Stimulated activated CD8-positive, alpha-beta memory T cell treated with anti-CD3 and anti-CD28 coated beads, Interleukin-12 subunit alpha, Interleukin-12 subunit beta, amount 100 ng/mL, for 1 hour (primary cell): ENCODE measurements at regions not wholly inside any gene's neighbourhood (a gene's known extent, or its start where the extent isn't known, plus 50 kb on each side); places are given as distances from the start of the nearest gene placed in this dataset.
A peak's percentile ranks its signal among the peaks of the same experiment; 100 is the strongest.
"Not testable (repeated sequence)": the region's sequence is repeated elsewhere in the genome, so short reads cannot be mapped to it uniquely, and the experiment has no call there.

Experiments used
- DNase-seq: peaks from one replicate; pipeline ENCODE4 v3.0.0-alpha.2; 2020; ENCODE audit warnings: low read depth

GRCh38 chr12:131619736-131620506 lies 91.0 kb upstream of the SFSWAP start:
- no peak for DNase-seq

DNA sequence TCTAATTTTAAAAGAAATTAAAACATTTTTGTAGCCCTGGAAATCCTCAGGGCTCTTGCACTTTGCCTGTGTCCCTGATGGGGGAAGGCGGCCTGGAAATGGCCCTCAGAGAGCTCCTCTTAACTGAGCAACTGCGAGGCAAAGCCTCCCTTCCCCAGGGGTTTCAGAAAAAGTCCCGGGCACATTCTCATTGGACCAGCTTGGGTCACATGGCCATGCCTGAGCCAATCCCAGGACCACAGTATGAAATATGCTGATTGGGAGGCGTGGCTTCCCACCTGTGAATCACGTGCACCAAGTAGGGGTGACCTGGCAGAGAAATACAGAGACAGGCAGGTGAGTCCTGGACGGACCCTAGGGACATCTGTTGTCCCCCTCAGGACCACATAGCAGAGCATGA lies 90.4 kb upstream of the SFSWAP start:
- DNase-seq, result no peak

DNA sequence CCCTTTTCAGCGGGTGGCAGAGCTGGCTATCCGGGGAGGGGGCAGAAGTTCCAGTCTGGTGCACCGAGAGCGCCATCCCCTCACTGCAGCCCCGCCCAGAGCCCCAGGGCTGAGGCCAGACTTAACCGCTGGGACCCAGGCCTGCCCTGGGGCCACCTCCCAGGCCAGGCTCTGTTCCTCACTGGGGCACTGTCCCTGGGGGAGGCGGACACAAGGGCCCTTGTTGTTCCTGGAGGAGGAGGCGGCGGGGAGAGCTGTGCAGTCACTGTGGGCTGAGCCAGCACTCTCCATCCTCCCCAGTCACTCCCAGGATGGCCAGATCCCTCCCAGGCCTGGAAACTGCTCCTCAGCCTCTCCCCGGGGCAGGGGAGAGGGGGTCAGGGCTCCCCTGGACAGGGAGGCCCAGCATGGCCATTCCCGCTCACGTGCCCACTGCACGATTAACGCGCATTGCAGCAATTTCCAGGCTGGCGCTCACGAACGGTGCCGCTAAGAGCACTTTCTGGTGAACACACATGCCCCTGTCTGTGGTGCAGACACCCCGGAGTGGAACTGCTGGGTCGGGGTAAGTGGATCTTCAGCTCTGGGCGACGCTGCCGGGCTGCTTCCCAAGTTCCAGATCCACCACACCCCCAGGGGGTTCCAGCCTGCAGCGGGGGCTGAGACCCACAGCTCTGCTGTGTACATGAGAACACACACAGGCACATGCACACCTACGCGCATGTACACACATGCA lies 89.8 kb upstream of the SFSWAP start:
- DNase-seq, result no peak

DNA sequence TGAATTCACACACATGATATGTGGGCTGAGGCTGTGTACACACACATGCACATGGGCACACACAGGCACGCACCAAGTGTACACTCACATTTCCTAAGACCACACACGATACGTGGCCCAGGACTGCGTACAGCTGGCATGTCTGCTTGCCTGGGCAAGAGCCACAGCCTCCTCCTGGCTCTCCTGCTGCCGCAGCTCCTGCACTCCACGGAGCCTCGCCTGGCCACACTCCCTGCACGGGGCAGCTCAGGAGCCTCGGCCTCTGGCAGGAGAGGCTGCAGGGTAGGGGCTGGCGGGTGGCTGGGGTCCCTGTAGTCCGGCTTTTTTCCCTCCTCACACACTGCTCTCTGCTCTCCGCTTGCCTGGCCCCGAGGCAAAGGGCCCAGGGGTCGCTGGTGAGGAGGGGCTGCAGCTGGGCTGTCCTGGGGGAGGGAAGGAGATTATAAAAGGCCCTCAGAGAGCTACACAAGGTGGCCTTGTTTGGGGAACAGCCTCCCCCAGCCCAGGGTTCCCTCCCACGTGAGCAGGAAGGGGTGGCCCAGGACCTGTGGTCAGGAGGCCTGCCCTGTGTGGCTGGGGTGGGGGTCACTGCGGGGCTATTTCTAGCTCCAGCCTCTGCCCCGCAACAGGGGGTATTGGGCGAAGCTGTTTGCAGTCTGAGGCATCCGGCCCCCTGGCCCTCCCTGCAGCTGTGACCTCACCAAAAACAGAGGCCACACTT lies 89.0 kb upstream of the SFSWAP start:
- DNase-seq, result no peak

DNA sequence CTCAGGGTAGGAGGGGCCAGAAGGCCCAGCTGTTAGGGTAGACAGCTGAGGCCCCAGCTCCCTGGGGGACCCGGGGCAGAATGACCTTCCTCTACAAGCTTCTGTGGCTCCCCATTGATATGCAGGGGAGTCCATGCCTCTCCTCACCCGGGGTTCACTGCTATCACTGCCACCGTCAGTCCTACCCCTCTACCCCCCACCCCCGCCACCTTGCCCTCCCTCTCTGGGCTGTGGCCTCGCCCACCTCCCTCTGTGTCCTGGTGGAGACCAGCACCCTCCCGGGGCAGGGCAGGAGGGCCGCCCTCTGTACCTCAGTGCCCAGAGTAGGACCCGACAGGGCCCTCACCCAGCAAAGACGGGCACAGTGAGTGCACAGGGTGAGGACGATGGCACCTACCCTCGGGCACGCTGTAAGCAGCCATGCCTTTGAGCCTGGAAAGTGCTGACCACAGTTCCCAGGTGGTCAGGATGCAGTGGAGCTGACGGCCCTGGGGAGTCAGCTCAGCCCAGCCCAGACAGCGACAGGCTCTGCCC lies 88.4 kb upstream of the SFSWAP start:
- no peak for DNase-seq

DNA sequence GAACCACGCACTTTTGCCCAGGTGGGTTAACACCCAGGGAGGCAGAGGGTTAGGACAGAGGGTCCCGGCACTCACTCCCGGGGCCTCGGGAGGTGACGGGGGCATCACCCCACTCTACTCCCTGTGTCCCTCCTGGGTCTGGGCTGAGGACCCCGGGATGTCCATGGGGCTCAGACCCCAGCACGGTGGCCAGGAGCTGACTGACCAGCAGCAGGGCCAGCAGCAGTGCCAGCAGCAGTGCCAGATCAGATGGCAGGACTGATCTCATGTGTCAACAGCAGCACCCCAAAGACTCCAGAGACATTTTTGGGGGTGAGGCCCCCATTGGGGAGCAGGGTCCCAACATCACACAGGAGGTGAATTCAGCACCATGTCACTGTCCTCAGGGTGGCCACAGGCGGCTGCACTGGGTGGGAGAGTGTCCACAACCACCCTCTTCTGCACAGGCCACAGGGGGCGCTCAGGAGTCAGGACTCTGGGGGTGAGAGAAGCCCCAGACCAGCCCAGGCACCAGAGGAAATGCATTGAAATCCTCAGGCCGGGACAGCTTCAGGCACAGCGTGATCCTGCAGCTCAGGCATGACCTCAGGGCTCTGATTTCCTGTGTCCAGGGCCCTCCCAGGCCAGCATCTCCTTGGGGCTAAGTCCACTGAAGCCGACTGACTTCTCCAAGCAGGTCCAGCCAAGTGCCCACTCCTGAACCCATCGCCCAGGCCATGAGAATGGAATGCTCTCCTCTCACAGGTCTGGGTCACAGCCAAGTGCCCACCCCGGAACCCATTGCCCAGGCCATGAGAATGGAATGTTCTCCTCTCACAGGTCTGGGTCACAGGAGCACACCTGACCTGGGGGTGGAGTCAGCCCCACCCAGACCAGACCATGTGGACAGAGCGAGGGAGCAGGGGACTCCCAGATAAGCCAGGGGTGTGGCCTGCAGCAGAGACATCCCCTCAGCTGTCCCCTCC lies 87.2 kb upstream of the SFSWAP start:
- not testable (repeated sequence) for DNase-seq

GRCh38 chr12:131624369-131624739 lies 86.5 kb upstream of the SFSWAP start:
- not testable (repeated sequence) for DNase-seq

- DNase-seq, result not testable (repeated sequence)
Measured at GRCh38 chr12:131624756-131625501, 86.0 kb upstream of the SFSWAP start.

- DNase-seq, result not testable (repeated sequence)
Measured at GRCh38 chr12:131625966-131626722, 84.7 kb upstream of the SFSWAP start.

- peak; percentile 15 for DNase-seq
Measured at GRCh38 chr12:131627151-131628022, 83.5 kb upstream of the SFSWAP start.

GRCh38 chr12:131628023-131628740 lies 82.7 kb upstream of the SFSWAP start:
- no peak for DNase-seq

- DNase-seq, result no peak
Measured at GRCh38 chr12:131628766-131629448, 82.0 kb upstream of the SFSWAP start.

DNA sequence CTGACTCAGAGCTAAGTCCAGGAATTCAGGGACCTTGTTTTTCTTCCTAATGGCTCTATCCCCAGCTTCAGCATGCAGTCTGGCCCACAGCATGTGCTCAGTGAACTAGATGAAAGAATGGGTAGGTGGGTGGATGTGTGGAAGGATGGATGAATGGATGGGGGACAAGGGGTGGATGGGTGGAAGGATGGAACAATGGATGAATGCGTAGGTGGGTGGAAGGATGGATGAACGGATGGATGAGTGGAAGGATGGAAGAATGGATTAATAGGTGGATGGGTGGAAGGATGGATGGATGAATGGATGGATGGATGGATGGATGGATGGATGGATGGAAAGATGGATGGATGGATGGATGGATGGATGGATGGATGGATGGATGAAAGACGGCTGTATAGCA lies 79.7 kb upstream of the SFSWAP start:
- DNase-seq, result no peak

DNA sequence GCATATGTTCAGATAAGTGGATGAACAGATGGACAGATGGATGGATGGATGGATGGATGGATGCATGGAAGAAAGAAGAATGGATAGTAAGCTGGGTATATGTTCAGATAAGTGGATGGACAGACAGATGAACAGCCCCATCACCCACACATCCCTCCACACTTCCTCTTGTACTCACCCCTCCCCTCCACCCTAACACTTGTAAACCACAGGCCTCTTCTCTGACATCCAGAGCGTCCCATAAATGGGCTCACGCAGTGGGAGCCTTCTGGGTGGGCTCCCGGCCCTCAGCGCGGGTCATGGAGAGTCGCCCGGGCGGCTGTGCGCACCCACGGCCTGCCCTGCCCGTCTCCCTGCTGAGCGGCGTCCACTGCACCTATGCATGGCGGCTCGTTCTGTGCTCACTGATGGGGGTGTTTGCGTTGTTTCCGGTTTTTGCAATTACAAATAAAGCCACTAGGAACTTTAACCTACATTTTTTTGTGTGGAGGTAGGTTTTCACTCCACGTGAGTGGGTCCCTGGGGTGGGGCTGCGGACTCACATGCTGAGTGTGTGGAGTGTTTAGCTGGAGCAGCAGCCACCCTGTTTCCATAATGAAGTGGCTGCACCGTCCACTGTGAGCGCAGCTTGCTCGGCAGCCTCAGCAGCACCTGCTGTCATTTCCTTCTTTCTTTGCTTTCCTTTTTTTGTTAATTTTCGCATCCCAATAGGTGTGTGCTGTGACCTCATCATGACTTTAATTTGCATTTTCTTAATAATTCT lies 78.8 kb upstream of the SFSWAP start:
- not testable (repeated sequence) for DNase-seq

- not testable (repeated sequence) for DNase-seq
Measured at GRCh38 chr12:131632652-131633023, 78.3 kb upstream of the SFSWAP start.

DNA sequence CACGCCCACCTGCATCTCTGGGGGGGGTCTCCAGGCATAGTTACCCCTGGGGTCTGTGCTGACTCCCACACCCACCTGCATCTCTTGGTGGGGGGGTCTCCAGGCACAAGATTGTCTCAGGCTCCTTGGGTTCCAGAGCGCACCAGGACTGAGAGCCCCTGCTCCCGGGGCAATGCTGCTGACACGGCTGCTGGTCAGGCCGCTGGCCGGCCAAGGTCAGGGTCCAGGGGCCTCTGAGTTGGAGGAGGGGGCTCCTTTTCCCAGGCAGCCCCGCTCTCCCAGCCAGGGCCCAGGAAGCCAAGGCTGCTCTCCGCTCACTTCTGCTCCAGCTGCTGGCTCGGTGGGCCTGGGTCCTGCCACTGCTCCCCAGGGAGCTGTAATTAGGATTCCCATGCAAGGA lies 77.3 kb upstream of the SFSWAP start:
- not testable (repeated sequence) for DNase-seq

DNA sequence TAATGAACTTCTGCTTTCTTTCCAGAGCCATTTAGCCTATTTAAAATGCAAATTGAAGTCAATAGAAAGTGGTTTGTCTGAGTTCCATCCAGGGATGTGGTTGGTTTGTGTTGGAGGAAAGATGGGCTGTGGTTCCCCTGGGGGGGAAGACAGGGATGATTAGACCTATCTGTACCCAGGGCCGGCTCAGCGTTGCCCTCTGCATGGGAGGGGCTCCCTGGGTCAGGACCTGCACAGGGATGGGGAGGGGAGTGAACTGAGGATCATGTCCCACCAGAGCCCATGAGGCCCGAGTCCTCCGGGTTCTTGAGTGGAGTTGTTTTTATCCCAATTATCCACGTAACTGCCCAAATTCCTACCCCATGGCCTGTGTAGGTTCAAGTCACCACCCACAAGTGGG lies 76.9 kb upstream of the SFSWAP start:
- no peak for DNase-seq
